GM18499 (cell line): ENCODE measurements at regions not wholly inside any gene's neighbourhood (a gene's known extent, or its start where the extent isn't known, plus 50 kb on each side); places are given as distances from the start of the nearest gene placed in this dataset.

ENCODE experiments used
- ATAC-seq: cut with Tn5 transposase; IDR thresholded peaks from one replicate; pipeline ENCODE4 v1.9.1; 2021; ENCODE audit warnings: moderate number of reproducible peaks; ENCODE audit not compliant: insufficient read depth, unreplicated experiment

GRCh38 chr3:168489301-168489700 is 393.6 kb upstream of the GOLIM4 start:
- no peak for ATAC-seq

GRCh38 chr3:168485936-168486335 is 390.2 kb upstream of the GOLIM4 start:
- ATAC-seq, result no peak

GRCh38 chr3:168476360-168476980 is 380.7 kb upstream of the GOLIM4 start:
- no peak for ATAC-seq

GRCh38 chr3:168475704-168476103 is 380.0 kb upstream of the GOLIM4 start:
- no peak for ATAC-seq

- no peak for ATAC-seq
Measured at GRCh38 chr3:168473334-168473890, 377.7 kb upstream of the GOLIM4 start.

GRCh38 chr3:168472783-168473182 is 377.1 kb upstream of the GOLIM4 start:
- no peak for ATAC-seq

- no peak for ATAC-seq
Measured at GRCh38 chr3:168470380-168470779, 374.7 kb upstream of the GOLIM4 start.

- ATAC-seq, result no peak
Measured at GRCh38 chr3:168469436-168469835, 373.7 kb upstream of the GOLIM4 start.

- ATAC-seq, result peak; percentile 75
Measured at GRCh38 chr3:168467115-168467714, 371.5 kb upstream of the GOLIM4 start.

- ATAC-seq, result no peak
Measured at GRCh38 chr3:168461793-168462192, 366.1 kb upstream of the GOLIM4 start.

- no peak for ATAC-seq
Measured at GRCh38 chr3:168459226-168459784, 363.6 kb upstream of the GOLIM4 start.

GRCh38 chr3:168457954-168458539 is 362.3 kb upstream of the GOLIM4 start:
- ATAC-seq, result no peak

GRCh38 chr3:168455814-168456213 is 360.1 kb upstream of the GOLIM4 start:
- no peak for ATAC-seq

GRCh38 chr3:168453623-168454022 is 357.9 kb upstream of the GOLIM4 start:
- ATAC-seq, result no peak

GRCh38 chr3:168443965-168444364 is 348.2 kb upstream of the GOLIM4 start:
- no peak for ATAC-seq

GRCh38 chr3:168442502-168442901 is 346.8 kb upstream of the GOLIM4 start:
- ATAC-seq, result no peak

GRCh38 chr3:168436245-168436724 is 340.6 kb upstream of the GOLIM4 start:
- no peak for ATAC-seq

GRCh38 chr3:168431491-168431890 is 335.8 kb upstream of the GOLIM4 start:
- ATAC-seq, result no peak

- no peak for ATAC-seq
Measured at GRCh38 chr3:168427835-168428475, 332.2 kb upstream of the GOLIM4 start.

- no peak for ATAC-seq
Measured at GRCh38 chr3:168427156-168427555, 331.4 kb upstream of the GOLIM4 start.
